ENCODE measurements at regions not wholly inside any gene's neighbourhood (a gene's known extent, or its start where the extent isn't known, plus 50 kb on each side); places are given as distances from the start of the nearest gene placed in this dataset.

DNA sequence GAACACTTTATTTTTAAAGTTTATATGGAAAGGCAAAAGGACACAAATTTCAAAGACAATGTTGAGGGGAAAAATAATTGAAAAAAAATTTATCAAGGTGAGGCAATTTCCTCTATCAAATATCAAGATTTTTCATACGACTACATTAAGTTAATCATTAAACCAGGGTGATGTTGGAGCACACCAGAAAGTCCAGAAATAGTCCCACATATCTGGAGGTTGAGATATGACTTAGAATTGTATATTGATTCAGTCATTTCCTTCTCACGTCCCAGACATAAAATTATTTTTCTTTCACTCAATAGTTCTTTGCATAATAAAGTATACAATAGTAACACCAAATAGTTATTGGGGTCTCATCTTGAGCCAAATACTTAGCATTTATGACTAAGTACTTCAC is 605.1 kb downstream of the NUP35 start:
- TF ChIP-seq EZH2phosphoT487 (IDR thresholded peaks at IDR 0.05; ENCODE audit: insufficient read depth, low read depth) = no peak
- TF ChIP-seq EZH2 (IDR thresholded peaks at IDR 0.05; ENCODE audit: insufficient read depth, poor library complexity, severe bottlenecking) = no peak

Data from GM23248 (cell line).